SK-N-SH (cell line): ENCODE measurements at regions not wholly inside any gene's neighbourhood (a gene's known extent, or its start where the extent isn't known, plus 50 kb on each side); places are given as distances from the start of the nearest gene placed in this dataset.
"Not testable (repeated sequence)": the region's sequence is repeated elsewhere in the genome, so short reads cannot be mapped to it uniquely, and the experiment has no call there.

ENCODE experiments used
- CTCF ChIA-PET: fragments of 300-600, 350-600 bp; formaldehyde crosslinking; extraction: SDS; loops from one replicate; lab custom pipeline; 2021; lab: Yijun Ruan, JAX
- POLR2A ChIA-PET: fragments of 350-600 bp; sonication (Branson Sonifier 250); formaldehyde crosslinking; extraction: SDS; loops from one replicate; lab custom pipeline; 2020; ENCODE audit warnings: antibody characterized with exemption, inconsistent platforms; lab: Yijun Ruan, JAX
- DNase-seq: peaks from one replicate; pipeline ENCODE4 v3.0.0; 2012
- H2AFZ ChIP-seq: fragments of 200-600 bp; sonication (generic); 2 replicates; pipeline ENCODE4 v1.8.1; 2016; ENCODE audit warnings: antibody characterized with exemption, mild to moderate bottlenecking, low read depth
- H3F3A ChIP-seq: fragments of 200-600 bp; sonication (generic); replicated peaks from 2 replicates; pipeline ENCODE3; 2016; ENCODE audit warnings: antibody characterized with exemption, mild to moderate bottlenecking; ENCODE audit not compliant: insufficient read depth
- H3K27ac ChIP-seq, 2 experiments: fragments of 200-500 bp in 1 of 2; fragments of 200-600 bp in 1 of 2; sonication (Bioruptor generic) in 1 of 2; sonication (generic), shearing (Covaris generic) in 1 of 2; 2 replicates each; pipeline versions ENCODE4 v1.5.1 to v1.6.1; 2014 to 2016; ENCODE audit warnings: low read depth in 2 of 2, inconsistent platforms in 1 of 2, low read length in 1 of 2, mild to moderate bottlenecking in 1 of 2, mixed read lengths in 1 of 2
- H3K27me3 ChIP-seq: fragments of 200-600 bp; sonication (generic), shearing (Covaris generic); 2 replicates; pipeline ENCODE4 v1.6.1; 2016; ENCODE audit warnings: mixed run types; ENCODE audit not compliant: insufficient read depth
- H3K36me3 ChIP-seq, 2 experiments: fragments of 200-500 bp in 1 of 2; fragments of 200-600 bp in 1 of 2; sonication (Bioruptor generic) in 1 of 2; sonication (generic) in 1 of 2; replicated peaks in 1 of 2; 2 replicates each; pipeline versions ENCODE3 to v1.5.1; 2014 to 2016; ENCODE audit warnings: low read length in 1 of 2, mild to moderate bottlenecking in 1 of 2; ENCODE audit not compliant: insufficient read depth in 2 of 2, control insufficient read depth in 1 of 2
- H3K4me1 ChIP-seq, 2 experiments: fragments of 200-500 bp in 1 of 2; fragments of 200-600 bp in 1 of 2; sonication (Bioruptor generic) in 1 of 2; sonication (generic), shearing (Covaris generic) in 1 of 2; 2 replicates each; pipeline versions ENCODE4 v1.5.1 to v1.6.1; 2014 to 2016; ENCODE audit warnings: low read depth in 1 of 2, low read length in 1 of 2, mixed run types in 1 of 2; ENCODE audit not compliant: insufficient read depth in 2 of 2, control insufficient read depth in 1 of 2
- H3K4me2 ChIP-seq: fragments of 200-600 bp; sonication (generic), shearing (Covaris generic); 2 replicates; pipeline ENCODE4 v1.6.1; 2017; ENCODE audit warnings: mixed run types
- H3K4me3 ChIP-seq, 2 experiments: fragments of 200-500 bp in 1 of 2; fragments of 200-600 bp in 1 of 2; sonication (Bioruptor generic) in 1 of 2; sonication (generic), shearing (Covaris generic) in 1 of 2; 2 replicates each; pipeline versions ENCODE4 v1.5.1 to v1.8.1; 2014 to 2016; ENCODE audit warnings: low read depth in 2 of 2, inconsistent platforms in 1 of 2, low read length in 1 of 2, mild to moderate bottlenecking in 1 of 2, mixed read lengths in 1 of 2, moderate library complexity in 1 of 2
- H3K79me2 ChIP-seq: fragments of 200-600 bp; sonication (generic); 2 replicates; pipeline ENCODE4 v1.8.1; 2017; ENCODE audit warnings: mild to moderate bottlenecking; ENCODE audit not compliant: insufficient read depth
- H3K9ac ChIP-seq: fragments of 200-600 bp; sonication (generic); 2 replicates; pipeline ENCODE4 v1.6.1; 2017; ENCODE audit warnings: mixed run types
- H3K9me2 ChIP-seq: fragments of 200-600 bp; sonication (generic); 2 replicates; pipeline ENCODE4 v1.6.1; 2017; ENCODE audit warnings: mixed run types
- H3K9me3 ChIP-seq: fragments of 200-600 bp; sonication (generic); 2 replicates; pipeline ENCODE4 v1.6.1; 2017; ENCODE audit warnings: mixed run types, mild to moderate bottlenecking, moderate library complexity
- H4K20me1 ChIP-seq: fragments of 200-600 bp; sonication (generic); 2 replicates; pipeline ENCODE4 v1.6.1; 2017; ENCODE audit warnings: mild to moderate bottlenecking, mixed run types; ENCODE audit not compliant: insufficient read depth
- CHD2 ChIP-seq: fragments of 150-350 bp; IDR thresholded peaks from 2 replicates; pipeline ENCODE4 v1.6.1; 2018; ENCODE audit warnings: low read length; ENCODE audit not compliant: partially characterized antibody
- GATA2 ChIP-seq: sonication (generic); formaldehyde crosslinking; IDR thresholded peaks from 2 replicates; pipeline ENCODE4 v1.5.0; 2020; ENCODE audit warnings: mild to moderate bottlenecking, missing genetic modification reagents
- JUND ChIP-seq: IDR thresholded peaks from 2 replicates; pipeline ENCODE4 v1.4.0; 2012
- MEF2A ChIP-seq: IDR thresholded peaks from 2 replicates; pipeline ENCODE4 v1.4.0; 2012; ENCODE audit warnings: low read depth, borderline replicate concordance
- MXI1 ChIP-seq: IDR thresholded peaks from 2 replicates; pipeline ENCODE4 v1.6.1; 2012; ENCODE audit warnings: mild to moderate bottlenecking, low read depth, low read length, improper control_type of control experiment
- NFIC ChIP-seq: IDR thresholded peaks from 2 replicates; pipeline ENCODE4 v1.4.0; 2012; ENCODE audit warnings: borderline replicate concordance
- RCOR1 ChIP-seq: fragments of 150-350 bp; IDR thresholded peaks from 2 replicates; pipeline ENCODE4 v1.6.1; 2017; ENCODE audit warnings: antibody characterized with exemption, low read length
- RXRA ChIP-seq: IDR thresholded peaks from 2 replicates; pipeline ENCODE4 v1.4.0; 2012; ENCODE audit warnings: low read depth, mild to moderate bottlenecking, borderline replicate concordance
- TEAD4 ChIP-seq: IDR thresholded peaks from 2 replicates; pipeline ENCODE4 v1.4.0; 2012; ENCODE audit warnings: mild to moderate bottlenecking, borderline replicate concordance; ENCODE audit not compliant: insufficient read depth
- WGBS: methylation state at CpG from one replicate; pipeline ENCODE4 v1.1.6; 2017; ENCODE audit warnings: low lambda C conversion rate; 5-methylcytosine and 5-hydroxymethylcytosine counted together
- TF ChIP-seq, protein P1 (sequence below): IDR thresholded peaks from 2 replicates; pipeline ENCODE4 v1.6.1; 2012; ENCODE audit warnings: mild to moderate bottlenecking, low read depth, low read length, moderate library complexity
- TF ChIP-seq, protein P2 (sequence below): fragments of 150-350 bp; IDR thresholded peaks from 2 replicates; pipeline ENCODE4 v1.6.1; 2017; ENCODE audit warnings: antibody characterized with exemption, low read length, low read depth, borderline replicate concordance
- TF ChIP-seq, protein P3 (sequence below): IDR thresholded peaks from 2 replicates; pipeline ENCODE4 v1.4.0; 2012; ENCODE audit warnings: low read depth

DNA sequence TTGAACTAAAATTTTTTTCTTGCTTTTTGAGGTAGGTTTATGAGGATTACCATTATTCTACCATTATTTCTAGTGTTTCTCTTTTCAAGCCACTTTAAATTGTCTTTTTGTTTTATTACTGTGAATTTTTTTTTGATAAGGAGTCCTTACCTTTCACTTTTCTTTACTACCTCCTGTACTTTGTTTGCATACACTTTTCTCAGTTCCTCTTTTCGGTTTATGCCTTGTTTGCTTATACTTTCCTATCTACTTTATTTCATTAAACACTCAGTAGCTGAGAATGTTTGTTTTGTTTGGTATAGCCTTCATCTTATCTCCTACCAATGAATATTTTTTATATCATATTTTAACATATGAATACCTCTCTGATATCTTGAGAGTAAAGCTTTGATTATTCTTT lies 147.9 kb downstream of the TFAP2B start:
- CTCF ChIA-PET: no interaction called here
- no peaks in the 10 kb centered on the region for H3K9me3 ChIP-seq
- H3K9ac ChIP-seq: no peak overlapping the region
- no peaks in the 10 kb centered on the region for H4K20me1 ChIP-seq
- H3K9me2 ChIP-seq: no peaks in the 10 kb centered on the region
- H3K4me1 ChIP-seq: no peaks in the 10 kb centered on the region; a peak in 2 of 4 replicates
- 13% methylated on average over 1 of the region's 1 CpG for WGBS
- H3F3A ChIP-seq: no peaks in the 10 kb centered on the region
- H3K4me2 ChIP-seq: no peak overlapping the region
- TF ChIP-seq GATA2: no peak
- TF ChIP-seq RCOR1: no peak
- no peak for TF ChIP-seq NFIC
- TF ChIP-seq CHD2: no peak
- no peak for TF ChIP-seq TEAD4
- no peaks in the 10 kb centered on the region for H3K36me3 ChIP-seq
- H3K27me3 ChIP-seq: no peaks in the 10 kb centered on the region
- H3K79me2 ChIP-seq: no peaks in the 10 kb centered on the region
- POLR2A ChIA-PET: no interaction called here
- H2AFZ ChIP-seq: no peak overlapping the region
- H3K27ac ChIP-seq: no peak overlapping the region
- DNase-seq: no peak
- no peak overlapping the region for H3K4me3 ChIP-seq

GRCh38 chr6:50966986-50967385 lies 148.3 kb downstream of the TFAP2B start:
- Histone ChIP-seq H2AFZ (no peak overlapping the region), H3K4me1 (peaks cover 0 to under 1% of the 10 kb centered on the region in 2 experiments; a peak in 2 of 4 replicates), H3K9me3 (no peaks in the 10 kb centered on the region), H3K4me2 (no peak overlapping the region), H3K27me3 (no peaks in the 10 kb centered on the region), H4K20me1 (no peaks in the 10 kb centered on the region), H3F3A (no peaks in the 10 kb centered on the region), H3K9me2 (no peaks in the 10 kb centered on the region), H3K4me3 (no peak overlapping the region), H3K9ac (no peak overlapping the region), H3K36me3 (no peaks in the 10 kb centered on the region), H3K79me2 (no peaks in the 10 kb centered on the region), H3K27ac (no peak overlapping the region)
- ChIA-PET POLR2A (no interaction called here), CTCF (interaction anchor here (0.6 kb wide), 1 partner anchor 8 kb away, joined by 3 read pairs; no protein-coding TSS in a partner anchor)
- no peak for DNase-seq
- TF ChIP-seq MEF2A (no peak), RXRA (no peak), MXI1 (no peak), JUND (no peak)
- TF ChIP-seq, protein P1, sequence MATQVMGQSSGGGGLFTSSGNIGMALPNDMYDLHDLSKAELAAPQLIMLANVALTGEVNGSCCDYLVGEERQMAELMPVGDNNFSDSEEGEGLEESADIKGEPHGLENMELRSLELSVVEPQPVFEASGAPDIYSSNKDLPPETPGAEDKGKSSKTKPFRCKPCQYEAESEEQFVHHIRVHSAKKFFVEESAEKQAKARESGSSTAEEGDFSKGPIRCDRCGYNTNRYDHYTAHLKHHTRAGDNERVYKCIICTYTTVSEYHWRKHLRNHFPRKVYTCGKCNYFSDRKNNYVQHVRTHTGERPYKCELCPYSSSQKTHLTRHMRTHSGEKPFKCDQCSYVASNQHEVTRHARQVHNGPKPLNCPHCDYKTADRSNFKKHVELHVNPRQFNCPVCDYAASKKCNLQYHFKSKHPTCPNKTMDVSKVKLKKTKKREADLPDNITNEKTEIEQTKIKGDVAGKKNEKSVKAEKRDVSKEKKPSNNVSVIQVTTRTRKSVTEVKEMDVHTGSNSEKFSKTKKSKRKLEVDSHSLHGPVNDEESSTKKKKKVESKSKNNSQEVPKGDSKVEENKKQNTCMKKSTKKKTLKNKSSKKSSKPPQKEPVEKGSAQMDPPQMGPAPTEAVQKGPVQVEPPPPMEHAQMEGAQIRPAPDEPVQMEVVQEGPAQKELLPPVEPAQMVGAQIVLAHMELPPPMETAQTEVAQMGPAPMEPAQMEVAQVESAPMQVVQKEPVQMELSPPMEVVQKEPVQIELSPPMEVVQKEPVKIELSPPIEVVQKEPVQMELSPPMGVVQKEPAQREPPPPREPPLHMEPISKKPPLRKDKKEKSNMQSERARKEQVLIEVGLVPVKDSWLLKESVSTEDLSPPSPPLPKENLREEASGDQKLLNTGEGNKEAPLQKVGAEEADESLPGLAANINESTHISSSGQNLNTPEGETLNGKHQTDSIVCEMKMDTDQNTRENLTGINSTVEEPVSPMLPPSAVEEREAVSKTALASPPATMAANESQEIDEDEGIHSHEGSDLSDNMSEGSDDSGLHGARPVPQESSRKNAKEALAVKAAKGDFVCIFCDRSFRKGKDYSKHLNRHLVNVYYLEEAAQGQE: no peak
- TF ChIP-seq, protein P2, sequence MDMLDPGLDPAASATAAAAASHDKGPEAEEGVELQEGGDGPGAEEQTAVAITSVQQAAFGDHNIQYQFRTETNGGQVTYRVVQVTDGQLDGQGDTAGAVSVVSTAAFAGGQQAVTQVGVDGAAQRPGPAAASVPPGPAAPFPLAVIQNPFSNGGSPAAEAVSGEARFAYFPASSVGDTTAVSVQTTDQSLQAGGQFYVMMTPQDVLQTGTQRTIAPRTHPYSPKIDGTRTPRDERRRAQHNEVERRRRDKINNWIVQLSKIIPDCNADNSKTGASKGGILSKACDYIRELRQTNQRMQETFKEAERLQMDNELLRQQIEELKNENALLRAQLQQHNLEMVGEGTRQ: no peak
- TF ChIP-seq, protein P3, sequence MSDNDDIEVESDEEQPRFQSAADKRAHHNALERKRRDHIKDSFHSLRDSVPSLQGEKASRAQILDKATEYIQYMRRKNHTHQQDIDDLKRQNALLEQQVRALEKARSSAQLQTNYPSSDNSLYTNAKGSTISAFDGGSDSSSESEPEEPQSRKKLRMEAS: no peak

DNA sequence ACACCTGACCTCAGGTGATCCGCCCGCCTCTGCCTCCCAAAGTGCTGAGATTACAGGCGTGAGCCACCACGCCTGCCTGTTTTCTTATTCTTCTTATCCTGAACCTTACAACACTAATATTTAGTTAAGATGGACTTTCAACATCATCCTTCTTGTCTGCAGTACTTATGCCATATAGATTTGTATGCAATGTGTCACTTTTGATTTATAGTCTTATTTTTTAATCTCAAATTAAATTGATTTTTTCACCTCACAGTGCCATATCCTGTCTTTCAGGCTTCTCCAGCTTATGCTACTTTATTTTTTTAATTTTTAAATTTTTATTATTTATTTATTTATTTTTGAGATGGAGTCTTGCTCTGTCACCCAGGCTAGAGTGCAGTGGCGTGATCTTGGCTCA lies 149.6 kb downstream of the TFAP2B start:
- H3K27ac ChIP-seq, H3K27me3 ChIP-seq, H3K36me3 ChIP-seq, DNase-seq, H3K9me2 ChIP-seq, H3K4me1 ChIP-seq, H3K9me3 ChIP-seq, H3K4me2 ChIP-seq, H3K79me2 ChIP-seq, CTCF ChIA-PET, H2AFZ ChIP-seq, H3K9ac ChIP-seq, H3K4me3 ChIP-seq, H4K20me1 ChIP-seq, H3F3A ChIP-seq: not testable (repeated sequence)
- WGBS: 71% methylated on average over 5 of the region's 5 CpGs
- POLR2A ChIA-PET: interaction anchor here (0.6 kb wide), 1 partner anchor 114 kb away, joined by 4 read pairs; no protein-coding TSS in a partner anchor
